Brain microvascular endothelial cell (primary cell): ENCODE measurements at regions not wholly inside any gene's neighbourhood (a gene's known extent, or its start where the extent isn't known, plus 50 kb on each side); places are given as distances from the start of the nearest gene placed in this dataset.

Experiments
- DNase-seq: peaks from one replicate; pipeline ENCODE4 v3.0.0-alpha.2; 2020
- H3K27ac ChIP-seq: fragments of 250-450 bp; sonication (Bioruptor Pico); 2 replicates; pipeline ENCODE4 v1.5.1; 2020; ENCODE audit warnings: mild to moderate bottlenecking, moderate library complexity
- H3K27me3 ChIP-seq: fragments of 250-450 bp; sonication (Bioruptor Pico); replicated peaks from 2 replicates; pipeline ENCODE4 v1.5.1; 2020; ENCODE audit warnings: mild to moderate bottlenecking
- H3K36me3 ChIP-seq: fragments of 250-450 bp; sonication (Bioruptor Pico); replicated peaks from 2 replicates; pipeline ENCODE4 v1.5.1; 2020; ENCODE audit warnings: mild to moderate bottlenecking
- H3K4me3 ChIP-seq: 2 replicates; pipeline ENCODE4 v1.5.1; 2011; ENCODE audit warnings: low read depth, mild to moderate bottlenecking, control low read depth, low read length, moderate library complexity
- CTCF ChIP-seq: IDR thresholded peaks from 2 replicates; pipeline ENCODE4 v1.5.1; 2011; ENCODE audit warnings: low read depth, mild to moderate bottlenecking, moderate library complexity, low read length, control low read depth, inconsistent platforms; ENCODE audit errors: missing control alignments
- in situ Hi-C: cut with HindIII; loops from 2 replicates; pipeline ENCODE4 v1.10.0; 2017; ENCODE audit warnings: low sequenced_read_pairs, low pct_ligation_motif_present

GRCh38 chr1:213871179-213871578, 116.6 kb upstream of the PROX1 start:
- no peak for DNase-seq
- Histone ChIP-seq H3K27ac (no peak overlapping the region), H3K36me3 (no peaks in the 10 kb centered on the region), H3K27me3 (no peaks in the 10 kb centered on the region), H3K4me3 (no peak overlapping the region)
- no peak for TF ChIP-seq CTCF
- in situ Hi-C loops, result no loop called here

- in situ Hi-C loops, result no loop called here
- Histone ChIP-seq H3K27me3 (no peaks in the 10 kb centered on the region), H3K27ac (no peak overlapping the region), H3K4me3 (no peak overlapping the region), H3K36me3 (no peaks in the 10 kb centered on the region)
- DNase-seq, result no peak
- TF ChIP-seq CTCF, result no peak
Measured at GRCh38 chr1:213874789-213875188, 113.0 kb upstream of the PROX1 start.

GRCh38 chr1:213876531-213876930, 111.2 kb upstream of the PROX1 start:
- Histone ChIP-seq H3K27ac (no peak overlapping the region), H3K36me3 (no peaks in the 10 kb centered on the region), H3K4me3 (no peak overlapping the region), H3K27me3 (no peaks in the 10 kb centered on the region)
- no peak for DNase-seq
- in situ Hi-C loops, result no loop called here
- no peak for TF ChIP-seq CTCF

- no peak for TF ChIP-seq CTCF
- Histone ChIP-seq H3K4me3 (no peak overlapping the region), H3K36me3 (no peaks in the 10 kb centered on the region), H3K27me3 (no peaks in the 10 kb centered on the region), H3K27ac (no peak overlapping the region)
- no peak for DNase-seq
- in situ Hi-C loops, result no loop called here
Measured at GRCh38 chr1:213883618-213884017, 104.2 kb upstream of the PROX1 start.

- in situ Hi-C loops, result no loop called here
- TF ChIP-seq CTCF, result no peak
- Histone ChIP-seq H3K4me3 (no peak overlapping the region), H3K27ac (no peak overlapping the region), H3K27me3 (no peaks in the 10 kb centered on the region), H3K36me3 (no peaks in the 10 kb centered on the region)
- DNase-seq, result no peak
Measured at GRCh38 chr1:213884402-213884801, 103.4 kb upstream of the PROX1 start.

GRCh38 chr1:213884942-213885341, 102.8 kb upstream of the PROX1 start:
- Histone ChIP-seq H3K27ac (no peak overlapping the region), H3K36me3 (no peaks in the 10 kb centered on the region), H3K27me3 (no peaks in the 10 kb centered on the region), H3K4me3 (no peak overlapping the region)
- DNase-seq, result no peak
- in situ Hi-C loops, result no loop called here
- TF ChIP-seq CTCF, result no peak
